ENCODE measurements at regions not wholly inside any gene's neighbourhood (a gene's known extent, or its start where the extent isn't known, plus 50 kb on each side); places are given as distances from the start of the nearest gene placed in this dataset.
A peak's percentile ranks its signal among the peaks of the same experiment; 100 is the strongest.

GRCh38 chr21:36207577-36208320 is 51.1 kb downstream of the DOP1B start:
- no peak for TF ChIP-seq CTCF (IDR thresholded peaks at IDR 0.05; ENCODE audit: insufficient read depth, missing control alignments)
- no peak for DNase-seq (ENCODE audit: insufficient read length, low spot score)
- no peak for FAIRE-seq

GRCh38 chr21:36208326-36209013 is 51.8 kb downstream of the DOP1B start:
- FAIRE-seq (no peak), DNase-seq (ENCODE audit: insufficient read length, low spot score) (no peak)
- no peak for TF ChIP-seq CTCF (IDR thresholded peaks at IDR 0.05; ENCODE audit: insufficient read depth, missing control alignments)

- peak; percentile 50 for TF ChIP-seq CTCF (IDR thresholded peaks at IDR 0.05; ENCODE audit: insufficient read depth, missing control alignments)
- DNase-seq (ENCODE audit: insufficient read length, low spot score) (no peak), FAIRE-seq (no peak)
These were observed 53.1 kb downstream of the DOP1B start for GRCh38 chr21:36209626-36210171.

GRCh38 chr21:36210779-36211659 is 54.4 kb downstream of the DOP1B start:
- TF ChIP-seq CTCF (IDR thresholded peaks at IDR 0.05; ENCODE audit: insufficient read depth, missing control alignments) = no peak
- FAIRE-seq (no peak), DNase-seq (ENCODE audit: insufficient read length, low spot score) (no peak)

GRCh38 chr21:36211660-36212512 is 55.3 kb downstream of the DOP1B start:
- no peak for FAIRE-seq
- DNase-seq (ENCODE audit: insufficient read length, low spot score) = no peak

More at GRCh38 chr21:36211660-36212512, 55.3 kb downstream of the DOP1B start:
- no peak for TF ChIP-seq CTCF (IDR thresholded peaks at IDR 0.05; ENCODE audit: insufficient read depth, missing control alignments)

Measured in D721Med (cell line).